SK-N-SH (cell line): ENCODE measurements at regions not wholly inside any gene's neighbourhood (a gene's known extent, or its start where the extent isn't known, plus 50 kb on each side); places are given as distances from the start of the nearest gene placed in this dataset.
A peak's percentile ranks its signal among the peaks of the same experiment; 100 is the strongest.

Experiments
- CTCF ChIA-PET: fragments of 300-600, 350-600 bp; formaldehyde crosslinking; extraction: SDS; loops from one replicate; lab custom pipeline; 2021; lab: Yijun Ruan, JAX
- POLR2A ChIA-PET: fragments of 350-600 bp; sonication (Branson Sonifier 250); formaldehyde crosslinking; extraction: SDS; loops from one replicate; lab custom pipeline; 2020; ENCODE audit warnings: antibody characterized with exemption, inconsistent platforms; lab: Yijun Ruan, JAX
- DNase-seq: peaks from one replicate; pipeline ENCODE4 v3.0.0; 2012
- H2AFZ ChIP-seq: fragments of 200-600 bp; sonication (generic); 2 replicates; pipeline ENCODE4 v1.8.1; 2016; ENCODE audit warnings: antibody characterized with exemption, mild to moderate bottlenecking, low read depth
- H3F3A ChIP-seq: fragments of 200-600 bp; sonication (generic); replicated peaks from 2 replicates; pipeline ENCODE3; 2016; ENCODE audit warnings: antibody characterized with exemption, mild to moderate bottlenecking; ENCODE audit not compliant: insufficient read depth
- H3K27ac ChIP-seq, 2 experiments: fragments of 200-500 bp in 1 of 2; fragments of 200-600 bp in 1 of 2; sonication (Bioruptor generic) in 1 of 2; sonication (generic), shearing (Covaris generic) in 1 of 2; 2 replicates each; pipeline versions ENCODE4 v1.5.1 to v1.6.1; 2014 to 2016; ENCODE audit warnings: low read depth in 2 of 2, inconsistent platforms in 1 of 2, low read length in 1 of 2, mild to moderate bottlenecking in 1 of 2, mixed read lengths in 1 of 2
- H3K27me3 ChIP-seq: fragments of 200-600 bp; sonication (generic), shearing (Covaris generic); 2 replicates; pipeline ENCODE4 v1.6.1; 2016; ENCODE audit warnings: mixed run types; ENCODE audit not compliant: insufficient read depth
- H3K36me3 ChIP-seq, 2 experiments: fragments of 200-500 bp in 1 of 2; fragments of 200-600 bp in 1 of 2; sonication (Bioruptor generic) in 1 of 2; sonication (generic) in 1 of 2; replicated peaks in 1 of 2; 2 replicates each; pipeline versions ENCODE3 to v1.5.1; 2014 to 2016; ENCODE audit warnings: low read length in 1 of 2, mild to moderate bottlenecking in 1 of 2; ENCODE audit not compliant: insufficient read depth in 2 of 2, control insufficient read depth in 1 of 2
- H3K4me1 ChIP-seq, 2 experiments: fragments of 200-500 bp in 1 of 2; fragments of 200-600 bp in 1 of 2; sonication (Bioruptor generic) in 1 of 2; sonication (generic), shearing (Covaris generic) in 1 of 2; 2 replicates each; pipeline versions ENCODE4 v1.5.1 to v1.6.1; 2014 to 2016; ENCODE audit warnings: low read depth in 1 of 2, low read length in 1 of 2, mixed run types in 1 of 2; ENCODE audit not compliant: insufficient read depth in 2 of 2, control insufficient read depth in 1 of 2
- H3K4me2 ChIP-seq: fragments of 200-600 bp; sonication (generic), shearing (Covaris generic); 2 replicates; pipeline ENCODE4 v1.6.1; 2017; ENCODE audit warnings: mixed run types
- H3K4me3 ChIP-seq, 2 experiments: fragments of 200-500 bp in 1 of 2; fragments of 200-600 bp in 1 of 2; sonication (Bioruptor generic) in 1 of 2; sonication (generic), shearing (Covaris generic) in 1 of 2; 2 replicates each; pipeline versions ENCODE4 v1.5.1 to v1.8.1; 2014 to 2016; ENCODE audit warnings: low read depth in 2 of 2, inconsistent platforms in 1 of 2, low read length in 1 of 2, mild to moderate bottlenecking in 1 of 2, mixed read lengths in 1 of 2, moderate library complexity in 1 of 2
- H3K79me2 ChIP-seq: fragments of 200-600 bp; sonication (generic); 2 replicates; pipeline ENCODE4 v1.8.1; 2017; ENCODE audit warnings: mild to moderate bottlenecking; ENCODE audit not compliant: insufficient read depth
- H3K9ac ChIP-seq: fragments of 200-600 bp; sonication (generic); 2 replicates; pipeline ENCODE4 v1.6.1; 2017; ENCODE audit warnings: mixed run types
- H3K9me2 ChIP-seq: fragments of 200-600 bp; sonication (generic); 2 replicates; pipeline ENCODE4 v1.6.1; 2017; ENCODE audit warnings: mixed run types
- H3K9me3 ChIP-seq: fragments of 200-600 bp; sonication (generic); 2 replicates; pipeline ENCODE4 v1.6.1; 2017; ENCODE audit warnings: mixed run types, mild to moderate bottlenecking, moderate library complexity
- H4K20me1 ChIP-seq: fragments of 200-600 bp; sonication (generic); 2 replicates; pipeline ENCODE4 v1.6.1; 2017; ENCODE audit warnings: mild to moderate bottlenecking, mixed run types; ENCODE audit not compliant: insufficient read depth
- CHD2 ChIP-seq: fragments of 150-350 bp; IDR thresholded peaks from 2 replicates; pipeline ENCODE4 v1.6.1; 2018; ENCODE audit warnings: low read length; ENCODE audit not compliant: partially characterized antibody
- CTCF ChIP-seq: fragments of 200-600 bp; sonication (generic); IDR thresholded peaks from 2 replicates; pipeline ENCODE4 v1.6.1; 2017; ENCODE audit warnings: antibody characterized with exemption, mild to moderate bottlenecking, moderate library complexity
- ELF1 ChIP-seq: IDR thresholded peaks from 2 replicates; pipeline ENCODE4 v1.4.0; 2012
- EP300 ChIP-seq, 2 experiments: IDR thresholded peaks; 2 replicates each; pipeline versions ENCODE4 v1.4.0 to v1.6.1; 2012; ENCODE audit warnings: borderline replicate concordance in 1 of 2, low read depth in 1 of 2, low read length in 1 of 2
- FOXM1 ChIP-seq: IDR thresholded peaks from 2 replicates; pipeline ENCODE4 v1.4.0; 2012; ENCODE audit warnings: low read depth, mild to moderate bottlenecking
- MXI1 ChIP-seq: IDR thresholded peaks from 2 replicates; pipeline ENCODE4 v1.6.1; 2012; ENCODE audit warnings: mild to moderate bottlenecking, low read depth, low read length, improper control_type of control experiment
- NFIC ChIP-seq: IDR thresholded peaks from 2 replicates; pipeline ENCODE4 v1.4.0; 2012; ENCODE audit warnings: borderline replicate concordance
- RAD21 ChIP-seq: IDR thresholded peaks from 2 replicates; pipeline ENCODE4 v1.6.1; 2012; ENCODE audit warnings: mild to moderate bottlenecking, low read length
- RFX5 ChIP-seq: IDR thresholded peaks from 2 replicates; pipeline ENCODE4 v1.6.1; 2012; ENCODE audit warnings: mild to moderate bottlenecking, improper control_type of control experiment, low read length
- SIN3A ChIP-seq: IDR thresholded peaks from 2 replicates; pipeline ENCODE4 v1.6.1; 2012; ENCODE audit warnings: low read depth, mild to moderate bottlenecking, low read length, moderate library complexity, borderline replicate concordance
- SMC3 ChIP-seq: IDR thresholded peaks from 2 replicates; pipeline ENCODE4 v1.6.1; 2012; ENCODE audit warnings: low read depth, low read length, improper control_type of control experiment
- TAF1 ChIP-seq: IDR thresholded peaks from 2 replicates; pipeline ENCODE4 v1.6.1; 2012; ENCODE audit warnings: low read depth, mild to moderate bottlenecking, low read length, moderate library complexity, borderline replicate concordance
- USF1 ChIP-seq: IDR thresholded peaks from 2 replicates; pipeline ENCODE4 v1.4.0; 2012; ENCODE audit warnings: low read depth, borderline replicate concordance
- ZBTB33 ChIP-seq: IDR thresholded peaks from 2 replicates; pipeline ENCODE4 v1.4.0; 2012; ENCODE audit warnings: low read depth, borderline replicate concordance
- WGBS: methylation state at CpG from one replicate; pipeline ENCODE4 v1.1.6; 2017; ENCODE audit warnings: low lambda C conversion rate; 5-methylcytosine and 5-hydroxymethylcytosine counted together

- TF ChIP-seq FOXM1 (no peak), ELF1 (no peak), CTCF (no peak), CHD2 (no peak), NFIC (no peak), SIN3A (no peak), MXI1 (no peak), USF1 (no peak)
Observed at GRCh38 chr1:82091265-82091664, 290.5 kb downstream of the ADGRL2 start (continued).

DNA sequence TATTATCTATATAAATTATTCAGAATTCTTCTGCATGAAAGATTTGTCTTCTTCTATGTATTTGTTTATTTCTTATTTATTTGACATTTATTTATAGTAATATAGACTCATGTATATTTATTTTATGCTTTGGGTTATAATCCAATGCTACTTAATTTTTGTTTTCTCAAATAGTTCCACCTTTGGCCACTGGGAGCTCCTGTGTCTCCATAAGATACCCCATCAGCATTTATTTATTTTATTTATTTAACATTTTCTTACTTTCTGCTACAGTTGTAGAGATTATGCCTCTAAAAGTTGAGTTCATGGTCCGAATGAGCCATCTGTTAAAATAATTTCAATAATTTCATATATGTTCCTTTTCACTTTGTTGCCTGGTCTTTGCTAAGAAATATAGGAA is 289.4 kb downstream of the ADGRL2 start:
- H4K20me1 ChIP-seq: no peaks in the 10 kb centered on the region
- H3K27ac ChIP-seq: no peak overlapping the region
- CTCF ChIA-PET: interaction anchor here (0.6 kb wide), 1 partner anchor 241 kb away, joined by 3 read pairs; no protein-coding TSS in a partner anchor
- no peak for DNase-seq
- H3K4me3 ChIP-seq: no peak overlapping the region
- no peaks in the 10 kb centered on the region for H3F3A ChIP-seq
- POLR2A ChIA-PET: no interaction called here
- H3K9ac ChIP-seq: no peak overlapping the region
- H3K36me3 ChIP-seq: no peaks in the 10 kb centered on the region
- H3K27me3 ChIP-seq: no peaks in the 10 kb centered on the region
- 45% methylated on average over 1 of the region's 1 CpG for WGBS
- H3K4me1 ChIP-seq: no peaks in the 10 kb centered on the region
- no peak overlapping the region for H3K4me2 ChIP-seq
- H3K9me2 ChIP-seq: no peaks in the 10 kb centered on the region
- no peak for TF ChIP-seq RFX5
- peak; percentile 50 for TF ChIP-seq CTCF
- TF ChIP-seq RAD21: peak; percentile 30; the same call in 1 of the 2 replicates
- H2AFZ ChIP-seq: no peak overlapping the region
- H3K79me2 ChIP-seq: no peaks in the 10 kb centered on the region
- no peaks in the 10 kb centered on the region for H3K9me3 ChIP-seq

DNA sequence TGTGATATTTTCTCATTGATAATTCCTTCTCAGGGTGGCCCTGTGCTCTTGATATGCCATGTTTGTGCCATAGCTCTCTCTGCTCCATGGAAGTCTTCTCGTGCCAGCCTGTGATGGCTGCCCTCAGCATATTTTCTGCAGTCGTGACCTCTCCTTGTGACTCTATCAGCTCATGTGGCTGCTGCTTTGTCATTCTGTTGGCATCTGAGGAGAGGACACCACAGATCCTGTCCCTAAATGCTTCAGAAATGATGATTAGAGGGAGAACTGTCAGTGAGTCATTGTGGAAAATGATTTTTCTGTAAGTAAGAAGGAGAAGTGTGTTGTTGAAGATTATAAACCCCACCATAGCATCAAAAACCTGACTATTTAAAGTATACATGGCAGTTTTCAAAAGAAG is 286.0 kb downstream of the ADGRL2 start:
- WGBS: 26% methylated on average over 2 of the region's 2 CpGs
- no peaks in the 10 kb centered on the region for H3K79me2 ChIP-seq
- no peak overlapping the region for H2AFZ ChIP-seq
- H3K4me3 ChIP-seq: no peak overlapping the region
- CTCF ChIA-PET: no interaction called here
- H3K4me1 ChIP-seq: no peaks in the 10 kb centered on the region
- H3F3A ChIP-seq: no peaks in the 10 kb centered on the region
- no peaks in the 10 kb centered on the region for H4K20me1 ChIP-seq
- H3K9ac ChIP-seq: no peak overlapping the region
- H3K27me3 ChIP-seq: no peaks in the 10 kb centered on the region
- POLR2A ChIA-PET: no interaction called here
- H3K36me3 ChIP-seq: no peaks in the 10 kb centered on the region
- H3K9me3 ChIP-seq: no peaks in the 10 kb centered on the region
- no peak overlapping the region for H3K4me2 ChIP-seq
- DNase-seq: no peak
- no peaks in the 10 kb centered on the region for H3K9me2 ChIP-seq
- no peak overlapping the region for H3K27ac ChIP-seq
- TF ChIP-seq USF1 (no peak), RFX5 (no peak), CTCF (no peak), EP300 (IDR thresholded peaks at IDR 0.05; ENCODE audit: borderline replicate concordance in 1 of 2, low read depth in 1 of 2, low read length in 1 of 2) (no peak), NFIC (no peak), SMC3 (no peak), TAF1 (no peak), ZBTB33 (no peak), RAD21 (no peak)
